K562 (cell line): ENCODE measurements at regions not wholly inside any gene's neighbourhood (a gene's known extent, or its start where the extent isn't known, plus 50 kb on each side); places are given as distances from the start of the nearest gene placed in this dataset.

Experiments used
- ATAC-seq: fragments of 200-7000 bp; cut with Tn5 transposase; 3 replicates; pipeline ENCODE4 v1.9.1; 2020; ENCODE audit warnings: moderate library complexity
- BruUV-seq: library from RNA; stranded (reverse); fragments of 400-500 nt; replicated peaks from 2 replicates; lab custom pipeline; 2021; lab: Mats Ljungman, UMichigan
- CTCF ChIA-PET: fragments of 300-600 bp; formaldehyde crosslinking; extraction: SDS; loops from one replicate; lab custom pipeline; 2021; ENCODE audit warnings: low intra/inter-chr PET ratio; lab: Yijun Ruan, JAX
- POLR2A ChIA-PET: fragments of 300-600, 350-650 bp; sonication (Branson Sonifier 250); formaldehyde crosslinking; extraction: SDS; loops from one replicate; lab custom pipeline; 2021; ENCODE audit warnings: antibody characterized with exemption, inconsistent platforms; lab: Yijun Ruan, JAX
- DNase-seq, 4 experiments: peaks; one replicate each; pipeline versions ENCODE4 v3.0.0 to v3.0.0-alpha.2; 2011 to 2018; ENCODE audit warnings: low spot score in 3 of 4, mixed read lengths in 3 of 4; ENCODE audit errors: extremely low read depth in 1 of 4
- FAIRE-seq: peaks from 2 replicates; lab custom pipeline; 2011; peaks lifted over from hg19 to GRCh38; lab: Jason Lieb, UNC
- H2AFZ ChIP-seq: 2 replicates; pipeline ENCODE4 v1.6.0; 2011; ENCODE audit warnings: low read depth, low read length, control low read depth, inconsistent platforms
- H3K27ac ChIP-seq: fragments of 200-600 bp; 3 replicates; pipeline ENCODE4 v1.8.0; 2011; ENCODE audit warnings: low read depth, mild to moderate bottlenecking, control low read depth, inconsistent platforms, low read length, moderate library complexity, mixed read lengths; ENCODE audit errors: extremely low read depth
- H3K27me3 ChIP-seq, 2 experiments: fragments of 300-600 bp in 1 of 2; 2 replicates in 1 of 2; 3 replicates in 1 of 2; pipeline versions ENCODE4 v1.6.0 to v1.8.0; 2011; ENCODE audit warnings: inconsistent platforms in 2 of 2, low read length in 2 of 2, mild to moderate bottlenecking in 1 of 2, mixed read lengths in 1 of 2, moderate library complexity in 1 of 2; ENCODE audit not compliant: control insufficient read depth in 2 of 2, insufficient read depth in 2 of 2
- H3K36me3 ChIP-seq: fragments of 300-600 bp; 3 replicates; pipeline ENCODE4 v1.8.0; 2011; ENCODE audit warnings: mild to moderate bottlenecking, low read length, inconsistent platforms; ENCODE audit not compliant: control insufficient read depth, insufficient read depth
- H3K4me1 ChIP-seq, 2 experiments: fragments of 200-600 bp in 1 of 2; replicated peaks in 1 of 2; 2 replicates in 1 of 2; 3 replicates in 1 of 2; pipeline versions ENCODE4 v1.5.1 to v1.8.0; 2011; ENCODE audit warnings: inconsistent platforms in 2 of 2, low read length in 2 of 2, mild to moderate bottlenecking in 1 of 2, mixed read lengths in 1 of 2, moderate library complexity in 1 of 2; ENCODE audit not compliant: control insufficient read depth in 2 of 2, insufficient read depth in 2 of 2
- H3K4me2 ChIP-seq: 2 replicates; pipeline ENCODE4 v1.6.1; 2011; ENCODE audit warnings: low read length, control low read depth, inconsistent platforms, mixed read lengths; ENCODE audit not compliant: insufficient read depth
- H3K4me3 ChIP-seq: fragments of 200-600 bp; sonication (generic), shearing (Covaris generic); 2 replicates; pipeline ENCODE4 v1.5.1; 2016; ENCODE audit warnings: control low read depth, inconsistent platforms
- H3K79me2 ChIP-seq: fragments of 200-600 bp; 3 replicates; pipeline ENCODE4 v1.8.0; 2011; ENCODE audit warnings: low read length, inconsistent platforms; ENCODE audit not compliant: control insufficient read depth, insufficient read depth
- H3K9ac ChIP-seq, 2 experiments: 2 replicates each; pipeline versions ENCODE4 v1.6.0 to v1.6.1; 2011; ENCODE audit warnings: low read depth in 2 of 2, low read length in 2 of 2, control low read depth in 1 of 2, inconsistent platforms in 1 of 2, mild to moderate bottlenecking in 1 of 2, mixed read lengths in 1 of 2; ENCODE audit not compliant: insufficient read depth in 1 of 2
- H3K9me1 ChIP-seq: one replicate; pipeline ENCODE4 v1.6.0; 2011; ENCODE audit warnings: inconsistent platforms, mild to moderate bottlenecking, low read length, moderate library complexity; ENCODE audit not compliant: control insufficient read depth, insufficient read depth
- H3K9me3 ChIP-seq: replicated peaks from 2 replicates; pipeline ENCODE4 v1.5.1; 2011; ENCODE audit warnings: low read depth, low read length, inconsistent platforms; ENCODE audit not compliant: control insufficient read depth, insufficient read depth
- H4K20me1 ChIP-seq: replicated peaks from 2 replicates; pipeline ENCODE4 v1.6.1; 2011; ENCODE audit warnings: low read length, inconsistent platforms, mixed read lengths; ENCODE audit not compliant: control insufficient read depth, insufficient read depth
- ARID1B ChIP-seq: fragments of 450-650 bp; IDR thresholded peaks from 2 replicates; pipeline ENCODE4 v1.6.1; 2016; ENCODE audit warnings: antibody characterized with exemption, mild to moderate bottlenecking, inconsistent platforms
- CBFA2T2 ChIP-seq: fragments of 450-650 bp; conservative IDR thresholded peaks from 2 replicates; pipeline ENCODE4 v1.6.1; 2017; ENCODE audit warnings: mild to moderate bottlenecking
- CBFA2T3 ChIP-seq: fragments of 450-650 bp; IDR thresholded peaks from 2 replicates; pipeline ENCODE4 v1.6.1; 2017
- CTBP1 ChIP-seq: fragments of 450-650 bp; IDR thresholded peaks from 2 replicates; pipeline ENCODE4 v1.6.1; 2016; ENCODE audit warnings: borderline replicate concordance
- DPF2 ChIP-seq: fragments of 450-650 bp; IDR thresholded peaks from 2 replicates; pipeline ENCODE4 v1.6.1; 2016
- EP400 ChIP-seq: fragments of 450-650 bp; IDR thresholded peaks from 2 replicates; pipeline ENCODE4 v1.6.1; 2017; ENCODE audit warnings: antibody characterized with exemption, mild to moderate bottlenecking, moderate library complexity
- HDAC1 ChIP-seq, 2 experiments: fragments of 450-650 bp; IDR thresholded peaks; 2 replicates each; pipeline ENCODE4 v1.6.1; 2016 to 2017; ENCODE audit warnings: inconsistent platforms in 1 of 2, mild to moderate bottlenecking in 1 of 2, moderate library complexity in 1 of 2
- KAT2B ChIP-seq: IDR thresholded peaks from one replicate; pipeline ENCODE4 v1.6.1; 2012; ENCODE audit warnings: low read depth, mild to moderate bottlenecking, control low read depth, inconsistent platforms, low read length, moderate library complexity
- L3MBTL2 ChIP-seq: fragments of 450-650 bp; IDR thresholded peaks from 2 replicates; pipeline ENCODE4 v1.6.1; 2016; ENCODE audit warnings: mild to moderate bottlenecking, moderate library complexity
- LCOR ChIP-seq: sonication (generic); formaldehyde crosslinking; IDR thresholded peaks from 2 replicates; pipeline ENCODE4 v1.8.0; 2022; ENCODE audit warnings: mild to moderate bottlenecking, missing genetic modification reagents
- MEIS2 ChIP-seq: fragments of 450-650 bp; IDR thresholded peaks from 2 replicates; pipeline ENCODE4 v1.6.1; 2014; ENCODE audit warnings: mild to moderate bottlenecking; ENCODE audit not compliant: partially characterized antibody
- PCBP2 ChIP-seq: fragments of 200-400 bp; formaldehyde crosslinking; IDR thresholded peaks from 2 replicates; pipeline ENCODE4 v1.6.1; 2018; ENCODE audit warnings: low read length, low read depth, mild to moderate bottlenecking, moderate library complexity; ENCODE audit not compliant: poor library complexity, severe bottlenecking
- RCOR1 ChIP-seq, 2 experiments: IDR thresholded peaks; 2 replicates each; pipeline ENCODE4 v1.6.1; 2012; ENCODE audit warnings: low read depth in 2 of 2, low read length in 2 of 2, borderline replicate concordance in 1 of 2, improper control_type of control experiment in 1 of 2
- SIN3B ChIP-seq: fragments of 450-650 bp; IDR thresholded peaks from 2 replicates; pipeline ENCODE4 v1.6.1; 2017; ENCODE audit warnings: low read depth, mild to moderate bottlenecking, moderate library complexity
- SMARCA4 ChIP-seq: fragments of 450-650 bp; IDR thresholded peaks from 2 replicates; pipeline ENCODE4 v1.6.1; 2016
- SMARCE1 ChIP-seq: fragments of 450-650 bp; IDR thresholded peaks from 2 replicates; pipeline ENCODE4 v1.7.1; 2016; ENCODE audit warnings: mild to moderate bottlenecking
- SPI1 ChIP-seq: IDR thresholded peaks from 2 replicates; pipeline ENCODE4 v1.6.1; 2011; ENCODE audit warnings: low read depth, low read length, control low read depth, borderline replicate concordance
- TEAD4 ChIP-seq, 2 experiments: sonication (generic) in 1 of 2; formaldehyde crosslinking in 1 of 2; IDR thresholded peaks; 2 replicates each; pipeline versions ENCODE4 v1.6.1 to v1.8.0; 2012 to 2022; ENCODE audit warnings: borderline replicate concordance in 1 of 2, inconsistent platforms in 1 of 2, low read length in 1 of 2, mild to moderate bottlenecking in 1 of 2, missing genetic modification reagents in 1 of 2
- ZBTB1 ChIP-seq: sonication (generic); formaldehyde crosslinking; IDR thresholded peaks from 2 replicates; pipeline ENCODE4 v1.8.1; 2023; ENCODE audit warnings: missing genetic modification reagents, low read depth, mild to moderate bottlenecking, borderline replicate concordance
- ZBTB17 ChIP-seq: fragments of 450-650 bp; formaldehyde crosslinking; IDR thresholded peaks from 2 replicates; pipeline ENCODE4 v1.4.0; 2020; ENCODE audit warnings: mild to moderate bottlenecking
- ZNF146 ChIP-seq: IDR thresholded peaks from one replicate; pipeline ENCODE4 v1.6.1; 2018; ENCODE audit warnings: missing compliant biosample characterization; ENCODE audit not compliant: unreplicated experiment
- ZNF551 ChIP-seq: fragments of 250-450 bp; sonication (Bioruptor Pico); IDR thresholded peaks from 2 replicates; pipeline ENCODE4 v1.5.0; 2021; ENCODE audit warnings: mild to moderate bottlenecking, moderate library complexity
- WGBS: fragments of 100-300 bp; shearing (Covaris generic); methylation state at CpG from one replicate; pipeline ENCODE4 v1.1.6; 2016; ENCODE audit warnings: low coverage, mixed read lengths; ENCODE audit not compliant: insufficient coverage; ENCODE audit errors: missing lambda C conversion rate; 5-methylcytosine and 5-hydroxymethylcytosine counted together
- in situ Hi-C: fragments of 300-500 bp; cut with MboI; formaldehyde crosslinking; loops from 4 replicates; pipeline ENCODE4 v1.15.0; 2018; ENCODE audit warnings: inconsistent platforms, mixed read lengths
- intact Hi-C: fragments of 100-400 bp; cut with micrococcal nuclease; formaldehyde crosslinking; loops from 2 replicates; pipeline ENCODE4 v1.14.2; 2022
- TF ChIP-seq, protein P1 (sequence below): sonication (generic); IDR thresholded peaks from 2 replicates; pipeline ENCODE4 v1.6.1; 2016

DNA sequence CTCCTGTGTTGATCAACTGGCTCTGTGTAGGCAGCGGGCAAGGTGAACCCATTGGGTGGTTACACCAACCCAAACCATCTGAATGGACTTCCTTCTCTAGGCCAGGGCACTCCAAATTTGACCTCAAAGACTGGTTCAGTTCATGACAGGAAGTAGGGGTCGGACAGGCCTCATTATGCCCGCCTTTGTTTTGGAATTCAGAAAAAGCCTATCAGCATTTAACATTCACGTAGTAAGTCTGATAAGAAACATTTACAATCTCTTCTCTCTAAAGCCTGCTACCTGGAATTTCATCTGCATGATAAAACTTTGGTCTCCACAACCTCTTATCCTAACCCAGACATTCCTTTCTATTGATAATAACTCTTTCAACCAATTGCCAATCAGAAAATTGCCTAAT is 97.1 kb upstream of the ETV3 start (continued):
- 0 out of 2 replicates have a peak, but pooled peaks have one; percentile 9 for TF ChIP-seq L3MBTL2
- TF ChIP-seq, all 486 proteins: peak for 14

DNA sequence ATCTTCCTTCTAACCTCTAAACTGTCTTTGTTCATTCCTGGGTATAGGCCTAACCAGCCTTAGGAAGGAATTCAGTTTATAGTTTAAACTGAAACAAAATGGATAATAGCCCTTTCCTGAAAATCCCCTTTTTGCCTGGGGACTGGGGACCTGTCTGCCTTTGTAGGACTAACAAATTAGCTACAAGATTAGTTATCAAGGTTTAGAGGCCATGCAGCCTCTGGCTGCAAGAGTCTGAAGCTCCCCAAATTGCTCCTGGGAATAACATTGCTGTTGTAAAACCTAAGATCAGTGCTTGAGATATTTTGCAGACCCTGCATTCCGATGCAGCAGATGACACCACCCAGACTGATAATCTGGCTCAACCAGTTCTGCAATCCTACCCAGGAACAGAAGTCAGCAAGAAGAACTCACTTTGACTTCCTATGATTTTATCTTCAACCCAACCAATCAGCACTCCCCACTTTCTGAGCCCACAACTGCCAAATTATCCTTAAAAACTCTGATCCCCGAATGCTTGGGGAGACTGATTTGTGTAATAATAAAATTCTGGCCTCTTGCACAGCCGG is 96.6 kb upstream of the ETV3 start:
- Histone ChIP-seq H3K4me2 (0 out of 2 replicates have a peak overlapping the region, but pooled peaks have one; percentile 24), H2AFZ (peak overlapping the region; percentile 49; the same call in 1 of the 2 replicates), H3K4me3 (no peak overlapping the region), H3K4me1 (peaks cover 0 to 25% of the 10 kb centered on the region in 2 experiments; a peak in 4 of 5 replicates), H4K20me1 (no peaks in the 10 kb centered on the region), H3K36me3 (no peaks in the 10 kb centered on the region), H3K9ac (no peak overlapping the region), H3K9me1 (no peaks in the 10 kb centered on the region), H3K27me3 (no peaks in the 10 kb centered on the region), H3K79me2 (no peaks in the 10 kb centered on the region), H3K27ac (no peak overlapping the region), H3K9me3 (no peaks in the 10 kb centered on the region)
- ChIA-PET POLR2A (interaction anchor here (0.8 to 1.2 kb wide), 2 partner anchors 15 to 338 kb away, joined by 3 read pairs; no protein-coding TSS in a partner anchor), CTCF (no interaction called here)
- BruUV-seq: no TSS peak
- peak; percentile 60; the same call in 2 of the 3 replicates for ATAC-seq
- intact Hi-C loops (no loop called here), in situ Hi-C loops (no loop called here)
- 8% methylated on average over 3 of the region's 3 CpGs for WGBS
- peak; percentile 35 for FAIRE-seq
- DNase-seq: peak in 1 of 4 experiments; percentile 42
- TF ChIP-seq KAT2B (no peak), SPI1 (peak; percentile 24; the same call in 1 of the 2 replicates), ZBTB17 (0 out of 2 replicates have a peak, but pooled peaks have one; percentile 53), SMARCA4 (peak; percentile 56; the same call in 1 of the 2 replicates), LCOR (CRISPR knock-in tag) (0 out of 2 replicates have a peak, but pooled peaks have one; percentile 25), ARID1B (peak; percentile 66), SMARCE1 (peak; percentile 49; the same call in 1 of the 2 replicates), TEAD4 (IDR thresholded peaks at IDR 0.05; ENCODE audit: low read length) (peak; percentile 74), TEAD4 (CRISPR knock-in tag; IDR thresholded peaks at IDR 0.05; ENCODE audit: borderline replicate concordance) (no peak), CBFA2T2 (peak; percentile 38), ZNF551 (CRISPR knock-in tag) (no peak), ZNF146 (CRISPR knock-in tag) (no peak), SIN3B (no peak), DPF2 (peak; percentile 44; the same call in 1 of the 2 replicates), EP400 (0 out of 2 replicates have a peak, but pooled peaks have one; percentile 4), MEIS2 (peak; percentile 14), RCOR1 (IDR thresholded peaks at IDR 0.05; ENCODE audit: borderline replicate concordance in 1 of 2, low read depth in 2 of 2, low read length in 2 of 2) (peak in 1 of 2 experiments; percentile 38; a peak in 1 of 4 replicates), PCBP2 (no peak), HDAC1 (IDR thresholded peaks at IDR 0.05) (0 out of 4 replicates have a peak, but pooled peaks of 1 of the 2 experiments have one; percentile 9), L3MBTL2 (0 out of 2 replicates have a peak, but pooled peaks have one; percentile 9), ZBTB1 (no peak), CTBP1 (peak; percentile 53; the same call in 1 of the 2 replicates), CBFA2T3 (peak; percentile 56)
- TF ChIP-seq, protein P1, sequence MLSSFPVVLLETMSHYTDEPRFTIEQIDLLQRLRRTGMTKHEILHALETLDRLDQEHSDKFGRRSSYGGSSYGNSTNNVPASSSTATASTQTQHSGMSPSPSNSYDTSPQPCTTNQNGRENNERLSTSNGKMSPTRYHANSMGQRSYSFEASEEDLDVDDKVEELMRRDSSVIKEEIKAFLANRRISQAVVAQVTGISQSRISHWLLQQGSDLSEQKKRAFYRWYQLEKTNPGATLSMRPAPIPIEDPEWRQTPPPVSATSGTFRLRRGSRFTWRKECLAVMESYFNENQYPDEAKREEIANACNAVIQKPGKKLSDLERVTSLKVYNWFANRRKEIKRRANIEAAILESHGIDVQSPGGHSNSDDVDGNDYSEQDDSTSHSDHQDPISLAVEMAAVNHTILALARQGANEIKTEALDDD: peak; percentile 93
